Endothelial cell of umbilical vein (primary cell): ENCODE measurements at regions not wholly inside any gene's neighbourhood (a gene's known extent, or its start where the extent isn't known, plus 50 kb on each side); places are given as distances from the start of the nearest gene placed in this dataset.

Experiments used
- BruUV-seq: library from RNA; stranded (reverse); fragments of 400-500 nt; replicated peaks from 2 replicates; lab custom pipeline; 2021; lab: Mats Ljungman, UMichigan
- CTCF ChIA-PET: fragments of 300-600, 350-600 bp; sonication (Branson Sonifier 250); formaldehyde crosslinking; loops from one replicate; lab custom pipeline; 2021; ENCODE audit warnings: antibody characterized with exemption, inconsistent platforms; lab: Charles Lee
- POLR2A ChIA-PET: fragments of 300-600, 350-600 bp; sonication (Branson Sonifier 250); formaldehyde crosslinking; loops from one replicate; lab custom pipeline; 2021; ENCODE audit warnings: antibody characterized with exemption, inconsistent platforms; lab: Charles Lee
- DNase-seq: peaks from one replicate; pipeline ENCODE4 v3.0.0-alpha.2; 2011; ENCODE audit warnings: low read depth, low spot score
- FAIRE-seq: peaks from 2 replicates; lab custom pipeline; 2011; peaks lifted over from hg19 to GRCh38; lab: Jason Lieb, UNC
- H2AFZ ChIP-seq: 2 replicates; pipeline ENCODE4 v1.6.0; 2012; ENCODE audit warnings: low read depth, low read length, control low read depth, inconsistent platforms
- H3K27ac ChIP-seq: 2 replicates; pipeline ENCODE4 v1.5.1; 2011; ENCODE audit warnings: low read depth, mild to moderate bottlenecking, control low read depth, low read length, moderate library complexity; ENCODE audit not compliant: insufficient read depth
- H3K27me3 ChIP-seq, 2 experiments: 2 replicates each; pipeline versions ENCODE4 v1.6.0 to v1.6.1; 2011; ENCODE audit warnings: low read length in 2 of 2, mixed read lengths in 1 of 2; ENCODE audit not compliant: control insufficient read depth in 2 of 2, insufficient read depth in 2 of 2
- H3K36me3 ChIP-seq, 2 experiments: 2 replicates in 1 of 2; 3 replicates in 1 of 2; pipeline ENCODE4 v1.5.1; 2011; ENCODE audit warnings: low read length in 2 of 2, mild to moderate bottlenecking in 1 of 2, moderate library complexity in 1 of 2; ENCODE audit not compliant: control insufficient read depth in 2 of 2, insufficient read depth in 2 of 2; ENCODE audit errors: extremely low read depth in 1 of 2
- H3K4me1 ChIP-seq: 3 replicates; pipeline ENCODE4 v1.5.1; 2011; ENCODE audit warnings: mild to moderate bottlenecking, low read length; ENCODE audit not compliant: control insufficient read depth, insufficient read depth; ENCODE audit errors: extremely low read depth
- H3K4me2 ChIP-seq: 2 replicates; pipeline ENCODE4 v1.6.1; 2011; ENCODE audit warnings: low read length, control low read depth, mixed read lengths; ENCODE audit not compliant: insufficient read depth
- H3K4me3 ChIP-seq, 3 experiments: fragments of 200-600 bp in 1 of 3; sonication (generic), shearing (Covaris generic) in 1 of 3; replicated peaks in 1 of 3; 2 replicates each; pipeline ENCODE4 v1.5.1; 2011 to 2016; ENCODE audit warnings: control low read depth in 3 of 3, low read length in 3 of 3, mild to moderate bottlenecking in 2 of 3, inconsistent platforms in 1 of 3, low read depth in 1 of 3, moderate library complexity in 1 of 3; ENCODE audit not compliant: insufficient read depth in 1 of 3
- H3K79me2 ChIP-seq: 2 replicates; pipeline ENCODE4 v1.6.0; 2012; ENCODE audit warnings: low read length, inconsistent platforms; ENCODE audit not compliant: control insufficient read depth, insufficient read depth
- H3K9ac ChIP-seq: replicated peaks from 2 replicates; pipeline ENCODE3; 2011; ENCODE audit warnings: low read length, control low read depth; ENCODE audit not compliant: insufficient read depth; ENCODE audit errors: extremely low read depth
- H3K9me1 ChIP-seq: replicated peaks from 3 replicates; pipeline ENCODE4 v1.6.0; 2011; ENCODE audit warnings: mild to moderate bottlenecking, low read length; ENCODE audit not compliant: control insufficient read depth, insufficient read depth; ENCODE audit errors: extremely low read depth
- H3K9me3 ChIP-seq: replicated peaks from 2 replicates; pipeline ENCODE4 v1.5.1; 2012; ENCODE audit warnings: low read length, inconsistent platforms; ENCODE audit not compliant: control insufficient read depth, insufficient read depth
- H4K20me1 ChIP-seq: replicated peaks from 2 replicates; pipeline ENCODE3; 2011; ENCODE audit warnings: mild to moderate bottlenecking, low read length; ENCODE audit not compliant: control insufficient read depth, insufficient read depth; ENCODE audit errors: extremely low read depth
- EZH2 ChIP-seq: IDR thresholded peaks from 2 replicates; pipeline ENCODE4 v1.6.1; 2012; ENCODE audit warnings: borderline replicate concordance, low read depth, mild to moderate bottlenecking, moderate library complexity, low read length, inconsistent platforms; ENCODE audit not compliant: severe bottlenecking
- FOS ChIP-seq: IDR thresholded peaks from 2 replicates; pipeline ENCODE4 v1.6.1; 2011; ENCODE audit warnings: mild to moderate bottlenecking, low read length, moderate library complexity, borderline replicate concordance; ENCODE audit not compliant: insufficient read depth
- GATA2 ChIP-seq: IDR thresholded peaks from 2 replicates; pipeline ENCODE4 v1.7.0; 2011; ENCODE audit warnings: low read depth, mild to moderate bottlenecking, moderate library complexity, mixed read lengths, low read length; ENCODE audit not compliant: insufficient read length, insufficient read depth
- JUN ChIP-seq: IDR thresholded peaks from 2 replicates; pipeline ENCODE4 v1.6.1; 2011; ENCODE audit warnings: borderline replicate concordance, low read depth; ENCODE audit not compliant: insufficient read length, insufficient read depth
- MYC ChIP-seq: IDR thresholded peaks from one replicate; pipeline ENCODE4 v1.6.1; 2011; ENCODE audit warnings: mild to moderate bottlenecking, low read depth, low read length
- POLR2A ChIP-seq: IDR thresholded peaks from 2 replicates; pipeline ENCODE4 v1.6.1; 2012; ENCODE audit warnings: low read depth, mild to moderate bottlenecking, control low read depth, low read length
- POLR2AphosphoS5 ChIP-seq: IDR thresholded peaks from 2 replicates; pipeline ENCODE4 v1.6.1; 2012; ENCODE audit warnings: low read depth, mild to moderate bottlenecking, control low read depth, low read length, moderate library complexity; ENCODE audit not compliant: insufficient read depth
- dilution Hi-C: fragments of 300-500 bp; cut with MboI; formaldehyde crosslinking; loops from one replicate; pipeline ENCODE4 v1.15.0; 2019; ENCODE audit warnings: low sequenced_read_pairs; ENCODE audit not compliant: extremely low pct_ligation_motif_present
- intact Hi-C: fragments of 100-400 bp; cut with micrococcal nuclease; formaldehyde crosslinking; loops from one replicate; pipeline ENCODE4 v1.10.0; 2022
- TF ChIP-seq, protein P1 (sequence below): IDR thresholded peaks from 2 replicates; pipeline ENCODE4 v1.6.1; 2011; ENCODE audit not compliant: insufficient read depth, insufficient read length
- TF ChIP-seq, protein P2 (sequence below), 2 donors: IDR thresholded peaks; 1 replicate in 1 of 2; 2 replicates in 1 of 2; pipeline ENCODE4 v1.5.1; 2011; ENCODE audit warnings: low read length in 2 of 2, mild to moderate bottlenecking in 2 of 2, moderate library complexity in 2 of 2, control low read depth in 1 of 2, inconsistent platforms in 1 of 2, low read depth in 1 of 2; ENCODE audit not compliant: insufficient read depth in 1 of 2; ENCODE audit errors: extremely low read depth in 1 of 2

DNA sequence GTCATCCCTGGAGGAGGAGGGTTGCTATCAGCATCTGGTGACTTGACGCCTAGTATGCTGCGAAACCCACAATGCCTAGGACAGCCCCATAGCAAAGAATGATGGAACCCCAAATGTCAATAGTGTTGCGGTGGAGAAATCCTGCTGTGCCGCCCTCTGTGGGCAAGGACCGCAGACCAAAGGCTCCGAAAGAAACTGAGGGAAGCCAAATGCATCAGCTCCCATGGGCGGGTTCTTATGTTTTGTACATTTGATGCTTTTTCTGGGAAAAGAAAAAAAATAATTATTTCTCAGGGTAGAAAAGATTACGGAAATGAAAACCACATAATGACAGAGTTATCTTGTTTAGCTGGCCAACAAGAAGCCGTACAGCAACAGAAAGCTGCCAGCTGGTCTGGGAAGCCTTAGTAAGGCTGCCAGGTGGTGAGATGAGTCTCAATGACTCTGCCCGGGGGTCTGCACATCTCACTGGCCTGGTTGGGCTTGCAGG is 95.0 kb upstream of the TBL1X start:
- H3K79me2 ChIP-seq: no peaks in the 10 kb centered on the region
- H3K9ac ChIP-seq: no peak overlapping the region
- H3K9me1 ChIP-seq: no peaks in the 10 kb centered on the region
- no peak overlapping the region for H3K4me2 ChIP-seq
- no TSS peak for BruUV-seq
- H4K20me1 ChIP-seq: no peaks in the 10 kb centered on the region
- peaks cover 0 to 4% of the 10 kb centered on the region in 2 experiments for H3K27me3 ChIP-seq
- no peak overlapping the region for H2AFZ ChIP-seq
- FAIRE-seq: no peak
- no peaks in the 10 kb centered on the region for H3K9me3 ChIP-seq
- no peaks in the 10 kb centered on the region for H3K36me3 ChIP-seq
- dilution Hi-C loops (no loop called here), intact Hi-C loops (no loop called here)
- CTCF ChIA-PET: no interaction called here
- POLR2A ChIA-PET: no interaction called here
- H3K4me1 ChIP-seq: no peaks in the 10 kb centered on the region
- no peak for TF ChIP-seq POLR2A
- TF ChIP-seq POLR2AphosphoS5: no peak
- TF ChIP-seq MYC: no peak
- no peak for TF ChIP-seq EZH2
- TF ChIP-seq, protein P1, sequence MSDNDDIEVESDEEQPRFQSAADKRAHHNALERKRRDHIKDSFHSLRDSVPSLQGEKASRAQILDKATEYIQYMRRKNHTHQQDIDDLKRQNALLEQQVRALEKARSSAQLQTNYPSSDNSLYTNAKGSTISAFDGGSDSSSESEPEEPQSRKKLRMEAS: no peak
- TF ChIP-seq, protein P2, sequence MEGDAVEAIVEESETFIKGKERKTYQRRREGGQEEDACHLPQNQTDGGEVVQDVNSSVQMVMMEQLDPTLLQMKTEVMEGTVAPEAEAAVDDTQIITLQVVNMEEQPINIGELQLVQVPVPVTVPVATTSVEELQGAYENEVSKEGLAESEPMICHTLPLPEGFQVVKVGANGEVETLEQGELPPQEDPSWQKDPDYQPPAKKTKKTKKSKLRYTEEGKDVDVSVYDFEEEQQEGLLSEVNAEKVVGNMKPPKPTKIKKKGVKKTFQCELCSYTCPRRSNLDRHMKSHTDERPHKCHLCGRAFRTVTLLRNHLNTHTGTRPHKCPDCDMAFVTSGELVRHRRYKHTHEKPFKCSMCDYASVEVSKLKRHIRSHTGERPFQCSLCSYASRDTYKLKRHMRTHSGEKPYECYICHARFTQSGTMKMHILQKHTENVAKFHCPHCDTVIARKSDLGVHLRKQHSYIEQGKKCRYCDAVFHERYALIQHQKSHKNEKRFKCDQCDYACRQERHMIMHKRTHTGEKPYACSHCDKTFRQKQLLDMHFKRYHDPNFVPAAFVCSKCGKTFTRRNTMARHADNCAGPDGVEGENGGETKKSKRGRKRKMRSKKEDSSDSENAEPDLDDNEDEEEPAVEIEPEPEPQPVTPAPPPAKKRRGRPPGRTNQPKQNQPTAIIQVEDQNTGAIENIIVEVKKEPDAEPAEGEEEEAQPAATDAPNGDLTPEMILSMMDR (IDR thresholded peaks at IDR 0.05; ENCODE audit: extremely low read depth in 1 of 2, insufficient read depth in 1 of 2, low read depth in 1 of 2, low read length in 2 of 2): no peak
- TF ChIP-seq FOS: no peak
- no peak for TF ChIP-seq GATA2
- no peak for TF ChIP-seq JUN
- H3K27ac ChIP-seq: no peak overlapping the region
- no peak overlapping the region for H3K4me3 ChIP-seq
- DNase-seq: no peak
